Astrocyte (in vitro differentiated cells and primary cell): ENCODE measurements at regions not wholly inside any gene's neighbourhood (a gene's known extent, or its start where the extent isn't known, plus 50 kb on each side); places are given as distances from the start of the nearest gene placed in this dataset.

ENCODE experiments used
- DNase-seq: peaks from one replicate; pipeline ENCODE4 v3.0.0-alpha.2; 2010; ENCODE audit warnings: low read depth
- FAIRE-seq: peaks from 2 replicates; lab custom pipeline; 2011; peaks lifted over from hg19 to GRCh38; lab: Jason Lieb, UNC
- H2AFZ ChIP-seq: 2 replicates; pipeline ENCODE4 v1.6.0; 2012; ENCODE audit warnings: low read depth, low read length, inconsistent platforms
- H3K27ac ChIP-seq: 2 replicates; pipeline ENCODE4 v1.5.1; 2011; ENCODE audit warnings: low read depth, low read length, inconsistent platforms
- H3K27me3 ChIP-seq: 2 replicates; pipeline ENCODE4 v1.6.0; 2011; ENCODE audit warnings: low read length, inconsistent platforms; ENCODE audit not compliant: insufficient read depth
- H3K36me3 ChIP-seq: 2 replicates; pipeline ENCODE4 v1.5.1; 2011; ENCODE audit warnings: low read length, inconsistent platforms; ENCODE audit not compliant: insufficient read depth
- H3K4me1 ChIP-seq: 2 replicates; pipeline ENCODE4 v1.5.1; 2011; ENCODE audit warnings: low read length, inconsistent platforms; ENCODE audit not compliant: insufficient read depth
- H3K4me2 ChIP-seq: 2 replicates; pipeline ENCODE4 v1.6.0; 2012; ENCODE audit warnings: low read length, inconsistent platforms
- H3K4me3 ChIP-seq: 2 replicates; pipeline ENCODE4 v1.5.1; 2011; ENCODE audit warnings: low read depth, mild to moderate bottlenecking, low read length, inconsistent platforms; ENCODE audit not compliant: insufficient read depth
- H3K79me2 ChIP-seq: 2 replicates; pipeline ENCODE4 v1.6.0; 2012; ENCODE audit warnings: mild to moderate bottlenecking, low read length, inconsistent platforms; ENCODE audit not compliant: insufficient read depth
- H3K9ac ChIP-seq: 2 replicates; pipeline ENCODE4 v1.6.0; 2012; ENCODE audit warnings: mild to moderate bottlenecking, low read length, inconsistent platforms
- H3K9me3 ChIP-seq: 2 replicates; pipeline ENCODE4 v1.5.1; 2012; ENCODE audit warnings: low read depth, mild to moderate bottlenecking, low read length, inconsistent platforms; ENCODE audit not compliant: insufficient read depth
- H4K20me1 ChIP-seq: 2 replicates; pipeline ENCODE4 v1.6.0; 2012; ENCODE audit warnings: low read length, inconsistent platforms; ENCODE audit not compliant: insufficient read depth
- H3K27ac Mint-ChIP-seq: one replicate; pipeline ENCODE4 v1.8.0; 2021; ENCODE audit warnings: mild to moderate bottlenecking, mixed read lengths; ENCODE audit not compliant: unreplicated experiment
- H3K27me3 Mint-ChIP-seq: one replicate; pipeline ENCODE4 v1.8.0; 2021; ENCODE audit warnings: low read depth, mixed read lengths; ENCODE audit not compliant: unreplicated experiment
- H3K36me3 Mint-ChIP-seq: one replicate; pipeline ENCODE4 v1.8.0; 2021; ENCODE audit warnings: low read depth, mixed read lengths; ENCODE audit not compliant: unreplicated experiment
- H3K4me1 Mint-ChIP-seq: one replicate; pipeline ENCODE4 v1.8.0; 2021; ENCODE audit warnings: low read depth, mixed read lengths; ENCODE audit not compliant: unreplicated experiment
- H3K4me3 Mint-ChIP-seq: one replicate; pipeline ENCODE4 v1.8.0; 2021; ENCODE audit warnings: mild to moderate bottlenecking, moderate library complexity, mixed read lengths; ENCODE audit not compliant: unreplicated experiment
- H3K9me3 Mint-ChIP-seq: one replicate; pipeline ENCODE4 v1.8.0; 2021; ENCODE audit warnings: mild to moderate bottlenecking, mixed read lengths; ENCODE audit not compliant: unreplicated experiment
- CTCF ChIP-seq: IDR thresholded peaks from 2 replicates; pipeline ENCODE4 v1.5.1; 2011; ENCODE audit warnings: low read depth, mild to moderate bottlenecking, inconsistent platforms, low read length, moderate library complexity; ENCODE audit not compliant: insufficient read depth
- EZH2 ChIP-seq: IDR thresholded peaks from 2 replicates; pipeline ENCODE4 v1.6.1; 2012; ENCODE audit warnings: mild to moderate bottlenecking, low read length, inconsistent platforms; ENCODE audit not compliant: insufficient read depth

GRCh38 chr22:48955351-48956311, 872.0 kb downstream of the BRD1 start:
- Mint-ChIP-seq H3K27me3 (peaks cover 38% of the 10 kb centered on the region), H3K9me3 (no peaks in the 10 kb centered on the region), H3K27ac (no peak overlapping the region), H3K36me3 (peaks cover 2% of the 10 kb centered on the region), H3K4me1 (peaks cover 3% of the 10 kb centered on the region), H3K4me3 (no peak overlapping the region)
- Histone ChIP-seq H3K4me3 (no peak overlapping the region), H3K9me3 (peaks cover 10% of the 10 kb centered on the region), H3K27ac (no peak overlapping the region), H2AFZ (no peak overlapping the region), H3K79me2 (no peaks in the 10 kb centered on the region), H3K4me2 (no peak overlapping the region), H4K20me1 (no peaks in the 10 kb centered on the region), H3K9ac (no peak overlapping the region), H3K4me1 (no peaks in the 10 kb centered on the region), H3K27me3 (no peaks in the 10 kb centered on the region), H3K36me3 (no peaks in the 10 kb centered on the region)
- no peak for TF ChIP-seq EZH2
- no peak for TF ChIP-seq CTCF
- FAIRE-seq (no peak), DNase-seq (no peak)

- H3K27me3 ChIP-seq: no peaks in the 10 kb centered on the region
- no peak for DNase-seq
- H3K4me3 ChIP-seq: no peak overlapping the region
- no peak overlapping the region for H3K27ac ChIP-seq
- no peak overlapping the region for H3K4me2 ChIP-seq
- H3K79me2 ChIP-seq: no peaks in the 10 kb centered on the region
- H2AFZ ChIP-seq: no peak overlapping the region
- H3K9ac ChIP-seq: no peak overlapping the region
- TF ChIP-seq CTCF: no peak
- TF ChIP-seq EZH2: no peak
- FAIRE-seq: no peak
- Mint-ChIP-seq H3K4me3 (no peak overlapping the region), H3K27ac (no peak overlapping the region), H3K27me3 (peaks cover 38% of the 10 kb centered on the region), H3K36me3 (peaks cover 2% of the 10 kb centered on the region), H3K9me3 (no peaks in the 10 kb centered on the region), H3K4me1 (peaks cover 10% of the 10 kb centered on the region)
- no peaks in the 10 kb centered on the region for H3K4me1 ChIP-seq
- H3K36me3 ChIP-seq: no peaks in the 10 kb centered on the region
- peaks cover 10% of the 10 kb centered on the region for H3K9me3 ChIP-seq
- H4K20me1 ChIP-seq: no peaks in the 10 kb centered on the region
Observed at GRCh38 chr22:48954781-48955311, 872.8 kb downstream of the BRD1 start.
